Fibroblast of peridontal ligament (primary cell): ENCODE measurements at regions not wholly inside any gene's neighbourhood (a gene's known extent, or its start where the extent isn't known, plus 50 kb on each side); places are given as distances from the start of the nearest gene placed in this dataset.
"Not testable (repeated sequence)": the region's sequence is repeated elsewhere in the genome, so short reads cannot be mapped to it uniquely, and the experiment has no call there.

Experiments used
- DNase-seq: peaks from one replicate; pipeline ENCODE4 v3.0.0-alpha.2; 2010; ENCODE audit errors: extremely low read depth

DNA sequence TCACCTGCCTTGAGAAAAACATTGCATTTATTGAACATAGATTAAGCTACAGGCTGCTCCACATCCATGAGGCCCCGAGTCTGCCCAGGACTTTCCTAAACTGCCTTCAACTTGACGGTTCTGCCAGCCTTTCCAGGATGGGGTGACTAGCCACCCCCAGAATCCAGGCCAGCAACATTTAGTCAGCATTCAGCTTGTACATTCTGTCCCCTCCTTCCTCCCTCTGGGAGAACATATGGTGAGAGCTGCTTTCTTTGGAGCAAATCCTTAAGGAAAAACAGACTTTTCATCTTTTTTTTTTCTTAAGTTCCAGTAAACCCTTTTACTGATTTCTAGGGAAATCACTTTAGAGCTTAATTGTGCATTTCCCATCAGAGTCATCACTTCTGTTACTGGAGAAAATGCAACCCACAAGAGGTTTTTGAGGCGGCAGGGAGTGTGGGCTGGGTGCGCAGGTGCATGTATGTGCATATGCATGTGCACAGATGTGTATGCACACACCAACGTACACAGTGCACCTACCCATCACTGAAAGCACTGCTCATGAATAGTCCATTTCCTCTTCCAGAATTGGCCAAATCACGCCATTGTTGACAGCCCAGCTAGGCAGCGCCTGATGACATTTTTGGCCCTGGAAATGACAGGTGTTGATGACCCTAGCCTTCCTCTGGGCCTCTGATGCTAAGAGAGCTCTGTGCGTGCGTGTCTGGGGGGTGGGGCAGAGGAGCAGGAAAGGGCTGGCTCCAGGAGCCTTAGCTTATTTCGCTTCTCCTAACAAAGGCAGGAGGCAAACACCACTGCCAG, 145.6 kb downstream of the HSD17B3 start:
- no peak for DNase-seq

DNA sequence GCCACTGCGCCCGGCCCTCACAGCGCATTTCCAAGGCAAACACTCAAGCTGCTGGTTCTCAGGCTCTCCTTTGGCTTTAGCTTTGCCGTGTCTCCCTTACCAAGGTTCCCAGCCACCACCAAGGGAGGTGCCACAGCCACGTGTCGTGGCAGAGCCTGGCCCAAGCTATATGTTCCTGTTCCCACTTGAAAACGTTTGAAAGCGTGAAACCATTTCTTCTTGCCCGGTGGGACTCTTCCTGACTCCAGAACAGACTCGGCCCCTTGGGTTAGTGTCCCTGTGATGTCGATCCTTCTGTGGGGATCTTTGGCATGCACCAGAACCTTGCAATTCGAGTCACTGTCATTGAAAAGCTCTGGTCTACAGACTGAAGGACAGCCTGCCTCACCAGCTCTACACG, 147.9 kb downstream of the HSD17B3 start:
- no peak for DNase-seq

DNA sequence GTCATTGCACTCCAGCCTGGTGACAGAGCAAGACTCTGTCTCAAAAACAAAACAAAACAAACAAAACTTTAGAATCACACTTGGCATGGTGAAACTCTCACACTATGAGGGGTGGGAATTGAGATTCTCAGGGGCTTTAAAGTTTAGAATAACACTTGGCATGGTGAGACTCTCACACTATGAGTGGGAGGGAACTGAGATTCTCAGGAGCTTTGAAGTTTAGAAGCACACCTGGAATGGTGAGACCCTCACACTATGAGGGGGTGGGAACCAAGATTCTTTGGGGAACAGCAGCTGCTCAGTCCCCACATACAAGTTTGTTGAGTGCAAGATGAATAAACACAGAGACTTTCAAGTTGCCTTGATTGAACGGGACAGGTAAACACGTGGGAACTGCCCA, 149.4 kb downstream of the HSD17B3 start:
- no peak for DNase-seq

DNA sequence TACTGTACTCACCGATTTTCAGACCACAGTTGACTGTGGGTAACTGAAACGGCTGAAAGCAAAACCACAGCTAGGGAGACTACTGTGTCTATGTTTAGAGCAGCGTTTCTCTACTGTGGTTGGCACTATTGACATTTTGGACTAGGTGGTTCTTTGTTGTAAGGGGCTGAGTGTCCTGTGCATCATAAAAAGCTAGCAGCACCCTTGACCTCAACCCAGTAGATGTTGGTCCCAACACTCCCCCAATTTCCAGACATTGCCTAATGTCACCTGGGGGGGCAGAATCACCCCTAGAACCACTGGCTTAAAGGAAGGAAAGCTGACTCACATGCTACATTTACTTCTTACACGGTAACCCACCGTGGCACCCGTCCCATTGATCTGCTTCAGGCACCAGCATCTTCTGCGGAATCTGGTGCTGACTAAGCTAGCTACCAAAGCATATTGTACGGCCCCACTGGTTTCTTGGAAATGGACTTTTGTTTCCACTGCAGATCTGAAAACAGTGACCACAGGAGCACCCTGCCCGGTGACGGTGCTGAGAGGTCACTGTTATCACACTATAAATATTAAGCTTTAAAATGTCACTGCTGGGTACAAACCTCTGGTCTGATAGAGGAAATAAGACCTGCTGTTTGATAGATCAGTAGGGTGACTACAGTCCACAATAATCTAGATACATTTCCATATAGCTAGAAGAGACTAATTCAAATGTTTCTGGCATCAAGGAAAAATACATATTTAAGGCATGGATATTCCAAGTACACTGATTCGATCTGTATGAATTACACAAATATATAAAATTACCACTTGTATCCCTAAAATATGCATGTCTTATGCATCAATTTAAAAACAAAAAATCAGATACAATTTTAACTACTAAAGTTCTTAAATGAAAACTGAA, 151.4 kb downstream of the HSD17B3 start:
- DNase-seq, result no peak

DNA sequence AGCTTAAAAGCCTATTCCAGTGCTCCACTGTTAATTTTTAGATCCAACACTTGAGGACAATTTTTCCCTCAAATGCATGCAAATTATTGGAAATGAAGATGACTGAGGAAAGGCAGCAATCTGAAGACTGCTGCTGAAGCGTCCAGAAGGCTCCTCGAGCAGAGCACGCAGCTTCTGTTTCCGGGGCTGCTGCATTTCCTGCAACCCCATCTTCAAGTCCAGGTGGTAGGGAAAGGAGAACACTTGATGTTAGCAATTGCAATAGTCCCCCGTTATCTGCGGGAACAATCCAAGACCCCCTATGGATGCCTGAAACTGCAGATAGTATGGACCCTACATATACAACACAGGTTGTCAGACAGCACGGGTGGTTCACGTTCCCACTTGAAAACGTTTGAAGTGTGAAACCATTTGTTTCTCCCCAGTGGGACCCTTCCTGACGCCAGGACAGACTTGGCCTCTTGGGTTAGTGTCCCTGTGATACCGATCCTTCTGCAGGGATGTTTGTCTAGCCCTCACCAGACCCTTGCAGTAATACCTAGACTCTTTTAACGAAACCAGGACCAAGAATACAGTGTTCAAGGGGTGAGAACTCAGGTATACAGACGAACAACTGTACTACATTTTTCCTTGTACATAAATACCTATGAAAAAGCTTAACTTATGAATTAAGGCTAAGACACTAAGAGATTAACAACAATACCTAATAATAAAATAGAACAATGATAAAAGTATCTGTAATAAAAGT, 152.3 kb downstream of the HSD17B3 start:
- DNase-seq, result no peak

DNA sequence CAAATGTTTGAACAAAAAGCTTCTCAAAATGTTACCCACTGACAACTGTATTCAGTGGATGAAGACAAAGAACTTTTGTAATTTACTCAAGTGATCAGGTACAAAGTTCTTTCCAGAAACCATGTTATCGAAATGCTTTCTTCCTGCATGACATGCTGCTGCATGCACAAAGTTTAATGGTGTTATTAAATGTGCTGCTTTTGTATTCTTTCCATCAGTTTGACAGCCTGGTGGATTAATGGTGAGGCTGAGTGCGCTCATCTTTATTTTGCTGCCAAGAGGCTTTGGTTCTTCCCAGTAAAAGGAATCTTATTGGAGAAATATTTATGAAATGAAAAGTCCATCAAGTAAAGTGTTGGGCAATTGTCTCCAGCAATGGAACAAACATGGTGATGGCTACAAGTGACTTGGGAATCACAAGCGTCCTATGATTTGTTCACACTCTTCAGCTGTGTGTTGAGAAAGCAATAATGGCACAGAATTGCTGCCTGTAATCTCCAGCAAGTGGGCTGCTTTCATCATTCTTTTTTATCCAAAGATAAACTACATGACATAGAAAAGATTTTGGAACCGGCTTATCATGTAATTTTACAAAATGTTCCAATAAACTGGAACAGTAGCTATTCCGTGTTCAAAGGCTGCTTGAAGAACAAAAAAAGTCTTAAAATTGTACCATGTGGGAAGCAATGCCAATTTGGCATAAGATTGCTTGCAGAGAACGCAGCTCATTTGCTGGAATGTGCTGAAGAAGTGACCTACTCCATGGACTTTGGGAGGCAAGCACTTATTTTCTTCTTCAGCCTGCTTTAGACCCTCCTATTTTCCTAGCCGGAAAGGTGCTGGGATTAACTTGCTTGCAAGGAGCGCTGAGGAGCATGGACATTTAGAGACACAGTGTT, 153.1 kb downstream of the HSD17B3 start:
- no peak for DNase-seq

DNA sequence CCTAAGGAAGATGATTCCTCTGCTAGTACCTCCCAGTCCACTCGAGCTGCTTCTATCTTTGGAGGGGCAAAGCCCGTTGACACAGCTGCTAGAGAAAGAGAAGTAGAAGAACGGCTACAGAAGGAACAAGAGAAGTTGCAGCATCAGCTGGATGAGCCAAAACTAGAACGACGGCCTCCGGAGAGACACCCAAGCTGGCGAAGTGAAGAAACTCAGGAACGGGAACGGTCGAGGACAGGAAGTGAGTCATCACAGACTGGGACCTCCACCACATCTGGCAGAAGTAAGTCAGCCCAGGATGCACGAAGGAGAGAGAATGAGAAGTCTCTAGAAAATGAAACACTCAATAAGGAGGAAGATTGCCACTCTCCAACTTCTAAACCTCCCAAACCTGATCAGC, 154.9 kb downstream of the HSD17B3 start:
- not testable (repeated sequence) for DNase-seq

DNA sequence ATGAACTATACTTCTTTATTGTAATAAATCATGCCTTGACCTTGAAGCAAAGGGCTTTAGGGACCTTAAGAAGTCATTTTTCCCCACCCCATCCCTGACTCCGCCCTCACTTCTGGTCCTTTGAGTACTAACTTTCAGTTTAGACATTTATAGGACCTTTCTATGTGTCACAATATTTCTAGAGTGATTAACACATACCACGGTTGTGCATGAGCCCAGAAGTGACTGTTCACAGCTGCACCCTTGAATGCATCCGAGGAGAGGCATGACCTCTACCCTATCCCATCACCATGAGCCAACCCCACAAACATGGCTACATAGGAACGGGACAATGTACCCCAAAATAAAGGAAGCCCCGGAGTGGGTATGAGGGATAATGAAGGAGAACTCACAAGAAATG, 160.3 kb downstream of the HSD17B3 start:
- DNase-seq, result no peak

DNA sequence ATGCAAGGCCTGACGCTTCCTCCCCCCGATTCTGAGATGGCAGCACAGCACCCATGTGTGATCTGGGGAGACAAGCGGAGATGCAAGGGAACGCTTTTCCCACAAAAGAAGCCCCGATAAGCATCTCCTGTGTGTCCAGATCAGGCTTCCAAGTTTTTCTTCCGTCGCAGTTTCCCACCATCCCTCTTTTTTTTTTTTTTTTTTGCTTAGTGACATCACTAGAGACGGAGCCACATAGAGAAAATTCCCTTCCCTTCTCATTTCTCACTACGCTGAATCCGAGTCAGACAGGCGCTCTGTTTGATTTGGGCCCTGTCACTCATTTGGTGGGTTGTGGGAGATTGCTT, 160.9 kb downstream of the HSD17B3 start:
- no peak for DNase-seq

DNA sequence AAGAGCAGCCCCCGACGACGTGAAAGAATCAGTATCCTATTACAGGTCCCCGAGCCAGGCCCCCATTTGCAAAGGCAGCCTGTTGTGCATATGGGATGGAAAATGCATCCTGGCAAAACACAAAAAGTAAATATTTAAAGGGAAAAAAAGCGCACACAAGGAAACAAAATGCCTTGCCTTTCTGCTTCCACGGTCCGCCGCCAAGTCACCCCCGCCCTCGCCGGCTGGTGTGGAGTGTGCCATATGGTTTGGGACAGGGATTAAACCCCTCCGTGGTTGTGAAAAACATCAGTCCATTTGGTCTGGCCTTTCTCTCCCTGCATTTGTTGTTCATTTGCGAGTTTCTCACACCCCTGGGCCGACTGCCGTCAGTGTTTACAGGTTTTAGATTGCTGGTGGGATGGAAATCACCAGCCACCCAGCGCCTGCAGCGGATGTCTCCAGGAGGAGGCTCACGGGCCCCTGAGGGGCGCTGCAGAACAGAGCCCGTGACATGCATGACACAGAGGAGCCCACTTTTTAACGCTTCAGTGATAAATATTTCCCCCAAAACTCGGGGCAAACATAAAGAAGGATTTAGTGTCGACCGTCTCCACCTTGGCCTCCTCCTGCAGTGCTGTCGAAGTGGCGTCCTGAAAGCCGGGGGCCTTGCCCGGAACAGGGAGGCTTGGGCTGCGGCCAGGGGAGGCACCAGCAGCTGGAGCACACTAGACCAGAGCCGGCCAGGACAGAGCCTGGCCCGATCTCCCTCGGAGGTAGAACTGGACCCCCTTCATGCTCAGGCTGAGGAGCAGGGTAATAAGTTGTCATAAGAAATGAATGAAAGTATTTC, 161.5 kb downstream of the HSD17B3 start:
- DNase-seq, result peak; percentile 49

DNA sequence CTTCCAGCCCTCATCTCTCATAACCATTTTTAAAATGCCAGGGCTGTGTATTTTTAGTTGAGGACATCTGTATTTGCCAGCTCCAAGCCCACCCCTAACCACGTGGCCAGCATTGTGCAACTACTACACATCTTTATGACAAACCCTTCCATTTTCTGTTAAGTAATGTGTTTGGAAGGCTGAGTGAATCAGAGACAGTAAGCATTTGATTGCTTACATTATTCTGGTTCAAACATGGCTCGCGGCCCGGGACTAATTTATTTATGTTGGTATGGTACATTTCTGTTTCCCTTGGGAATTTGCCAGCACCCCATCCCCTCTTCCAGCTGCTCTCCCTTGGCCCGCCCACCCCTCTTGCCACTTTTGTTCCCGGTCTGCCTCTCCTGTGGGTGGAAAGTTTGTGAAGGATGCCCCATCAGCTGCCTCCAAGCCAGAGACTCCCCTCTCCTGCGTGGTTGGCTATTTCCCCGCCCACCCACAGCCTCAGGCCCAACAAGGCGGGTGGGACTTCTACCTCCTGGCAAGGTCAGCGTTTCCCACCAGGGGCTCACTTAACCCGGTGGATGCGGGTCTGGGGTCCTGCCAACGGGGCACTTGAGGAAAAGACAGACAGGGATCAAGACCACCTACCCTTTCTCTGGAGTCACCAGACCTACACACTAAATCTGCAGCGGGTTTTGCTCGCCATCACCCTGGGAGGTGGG, 162.2 kb downstream of the HSD17B3 start:
- DNase-seq, result peak; percentile 98

DNA sequence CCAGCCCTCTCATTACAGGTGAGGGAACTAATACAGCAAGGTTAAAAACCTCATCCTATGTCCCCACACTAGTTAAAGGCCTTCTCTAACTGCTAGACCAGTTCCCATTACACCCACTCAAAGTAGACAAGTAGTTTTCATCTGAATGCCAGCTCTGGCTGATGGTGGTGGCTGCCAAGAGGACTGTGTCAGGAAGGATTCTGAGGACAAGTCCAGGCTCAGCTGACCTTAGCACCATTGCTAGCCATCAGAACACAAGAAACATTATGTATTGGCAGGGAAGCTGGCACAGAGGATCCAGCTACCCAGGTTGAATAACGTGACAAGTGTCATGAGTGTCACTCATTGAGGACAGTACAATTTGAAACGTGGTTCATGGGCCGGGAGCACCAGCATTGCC, 163.4 kb downstream of the HSD17B3 start:
- DNase-seq, result no peak

DNA sequence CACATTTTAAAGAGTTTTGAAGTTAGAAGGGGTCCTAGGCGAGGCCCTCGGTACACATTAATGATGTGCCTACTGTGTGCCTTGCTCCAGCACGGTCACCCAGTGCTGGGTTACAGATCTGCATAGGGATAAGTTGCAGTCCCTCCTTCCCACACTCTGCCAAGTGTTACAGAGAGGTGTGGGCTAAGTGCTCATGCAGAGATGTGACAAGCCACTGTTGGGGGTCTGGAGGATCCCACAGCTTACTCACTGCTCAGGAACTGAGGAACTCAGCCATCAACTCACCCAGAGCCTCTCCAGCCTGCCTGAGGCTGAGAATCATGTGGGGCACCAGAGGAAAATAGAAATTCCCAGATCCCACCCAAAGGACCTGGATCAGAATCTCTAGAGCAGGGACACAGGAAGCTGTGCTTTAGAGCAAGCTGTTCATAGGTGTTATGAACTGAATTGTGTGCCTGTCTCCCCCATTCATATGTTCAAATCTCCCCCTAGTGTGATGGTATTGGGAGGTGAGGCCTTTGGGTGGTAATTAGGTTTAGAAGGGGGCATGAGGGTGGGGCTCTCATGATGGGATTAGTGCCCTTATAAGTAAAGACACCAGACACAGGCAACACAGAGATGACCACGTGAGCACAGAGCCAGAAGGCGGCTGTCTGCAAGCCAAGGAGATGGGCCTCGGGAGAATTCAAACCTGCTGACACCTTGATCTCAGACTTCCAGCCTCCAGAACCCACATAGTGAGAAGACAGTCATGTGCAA, 164.1 kb downstream of the HSD17B3 start:
- no peak for DNase-seq

DNA sequence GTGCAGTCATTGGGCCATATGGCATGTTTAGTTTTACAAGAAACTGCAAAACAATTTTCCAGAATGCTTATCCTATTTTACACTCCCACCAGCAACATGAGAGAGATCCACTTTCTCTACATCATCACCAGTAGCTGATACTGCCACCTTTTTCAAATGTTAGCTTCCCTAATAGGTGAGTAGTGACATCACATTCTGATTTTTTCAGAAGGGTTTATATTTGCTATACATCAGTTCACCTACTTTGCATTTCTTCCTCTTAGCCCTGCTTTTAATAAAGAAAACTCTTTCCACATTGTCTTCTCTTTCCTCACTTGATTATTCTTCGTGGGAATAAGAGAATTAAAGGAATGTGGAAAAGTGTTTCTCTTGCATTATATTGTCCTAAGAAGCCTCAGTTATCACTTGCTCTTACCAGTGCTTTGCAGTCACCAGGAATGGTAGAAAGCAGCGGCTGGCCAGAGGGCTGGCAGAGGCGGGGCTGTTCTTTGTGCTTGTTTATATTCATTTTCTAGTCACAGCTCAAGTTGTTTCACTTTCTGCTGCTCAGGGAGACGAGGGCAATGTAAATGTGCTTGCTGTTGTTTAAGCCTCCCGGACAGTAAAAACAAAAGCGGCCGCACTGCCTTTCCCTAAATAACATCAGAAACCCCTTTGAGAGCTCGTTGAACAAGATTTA, 164.8 kb downstream of the HSD17B3 start:
- peak; percentile 84 for DNase-seq

DNA sequence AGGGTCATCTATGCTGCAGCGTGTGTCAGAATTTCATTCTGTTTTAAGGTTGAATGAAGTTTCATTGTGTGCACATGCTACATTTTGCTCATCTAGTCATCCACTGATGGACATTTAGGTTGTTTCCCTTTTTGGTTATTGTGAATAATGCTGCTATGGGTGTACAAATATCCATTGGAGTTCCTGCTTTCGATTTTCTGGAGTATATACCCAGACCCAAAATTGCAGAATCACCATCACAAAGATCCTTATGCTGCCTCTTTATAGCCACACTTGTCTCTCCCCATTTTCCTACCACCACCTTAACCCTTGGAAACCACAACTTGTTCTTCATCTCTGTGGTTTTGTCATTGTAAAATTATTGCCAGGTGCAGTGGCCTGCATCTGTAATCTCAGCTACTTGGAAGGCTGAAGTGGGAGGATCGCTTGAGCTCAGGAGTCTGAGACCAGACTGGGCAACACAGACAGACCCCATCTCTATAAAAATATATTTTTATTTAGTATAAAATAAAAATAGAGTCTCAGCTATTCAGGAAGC, 166.2 kb downstream of the HSD17B3 start:
- DNase-seq, result no peak

DNA sequence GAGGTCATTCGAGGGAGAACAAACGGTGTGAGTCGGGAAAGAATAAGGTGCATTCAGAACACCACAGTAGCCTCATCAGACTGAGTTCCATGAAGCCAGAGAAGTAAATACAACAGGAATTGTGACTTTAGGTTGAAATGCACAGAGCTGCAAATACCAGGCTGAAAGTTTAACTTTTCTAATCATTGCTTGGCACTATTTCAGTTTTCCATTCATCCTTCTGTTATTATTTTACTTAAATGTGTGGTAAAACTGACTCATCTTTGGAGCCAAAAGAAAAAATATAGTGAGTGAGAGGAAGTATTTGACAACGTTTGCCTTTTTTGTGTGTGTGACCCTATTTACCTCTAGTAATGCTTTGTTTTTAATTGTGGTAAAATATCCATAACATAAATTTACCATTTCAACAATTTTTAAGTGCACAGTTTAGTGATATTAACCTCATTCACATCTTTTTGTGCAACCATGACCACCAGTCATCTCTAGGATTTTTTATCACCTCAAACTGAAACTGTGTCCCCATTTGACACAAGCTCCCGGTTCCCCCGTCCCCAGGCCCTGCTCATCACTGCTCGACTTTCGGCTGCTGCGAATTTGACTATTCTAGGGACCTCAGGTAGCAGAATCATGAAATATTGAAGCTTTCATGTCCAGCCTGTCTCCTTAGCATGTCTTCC, 166.8 kb downstream of the HSD17B3 start:
- peak; percentile 85 for DNase-seq

DNA sequence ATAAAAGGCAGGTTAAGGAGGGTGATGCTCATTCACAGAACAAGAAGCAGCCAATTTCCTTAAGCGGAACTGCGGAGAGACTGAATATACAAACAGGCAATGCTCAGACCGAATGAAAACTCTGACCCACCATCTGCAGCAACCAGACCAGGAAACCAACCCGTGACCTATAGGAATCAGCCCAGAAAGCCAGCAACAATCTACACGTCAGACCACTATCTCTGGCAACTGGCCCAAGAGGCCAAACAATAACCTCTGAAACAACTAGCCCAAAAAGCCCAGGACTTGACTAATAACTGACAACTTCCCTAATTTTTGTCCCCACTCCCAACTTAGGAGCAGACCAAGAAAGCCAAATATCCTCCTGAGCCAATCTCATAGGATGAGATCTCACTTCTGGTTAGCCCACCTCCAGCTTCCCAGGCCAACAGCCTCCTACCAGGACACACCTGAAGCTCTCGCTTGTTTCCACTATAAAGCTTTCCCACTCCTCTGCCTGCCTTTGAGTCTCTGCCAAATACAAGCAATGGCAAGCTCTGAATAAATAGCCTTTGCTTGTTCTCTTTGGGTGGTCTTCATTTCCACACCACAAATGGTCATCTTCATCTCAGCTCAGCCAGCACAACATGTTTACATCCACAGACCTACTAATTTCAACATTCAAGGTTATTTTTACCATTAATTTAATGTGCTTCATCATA, 168.5 kb downstream of the HSD17B3 start:
- DNase-seq, result no peak
